ENCODE measurements at regions not wholly inside any gene's neighbourhood (a gene's known extent, or its start where the extent isn't known, plus 50 kb on each side); places are given as distances from the start of the nearest gene placed in this dataset.

DNA sequence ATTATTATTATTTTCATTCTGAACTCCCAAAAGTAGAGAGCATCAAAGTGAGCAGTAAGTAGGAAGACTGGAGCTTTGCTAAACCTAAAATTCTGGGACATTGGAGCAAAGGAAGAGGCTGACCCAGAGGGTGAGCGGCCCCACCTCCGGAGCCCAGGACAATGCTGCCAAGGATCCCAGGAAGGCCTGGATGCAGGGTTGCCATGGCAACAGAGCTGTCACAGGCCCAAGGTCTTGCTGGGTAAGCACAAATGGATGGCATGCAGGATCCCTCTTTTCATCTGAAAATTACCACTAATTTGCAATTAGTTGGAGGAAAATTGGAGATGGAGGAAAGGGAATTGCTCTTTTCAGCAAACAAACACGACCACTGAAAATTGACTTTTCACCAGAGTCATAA is 457.9 kb upstream of the CDH5 start:
- Histone ChIP-seq H3K4me3 (IDR thresholded peaks at IDR 0.05; ENCODE audit: insufficient read depth, low read depth, low read length) (no peak overlapping the region), H3K27me3 (ENCODE audit: insufficient read depth, low read depth) (no peaks in the 10 kb centered on the region), H4K20me1 (ENCODE audit: insufficient read depth) (no peaks in the 10 kb centered on the region), H3K36me3 (ENCODE audit: insufficient read depth) (no peaks in the 10 kb centered on the region), H2AFZ (ENCODE audit: low read depth) (no peak overlapping the region), H3K79me2 (ENCODE audit: insufficient read depth, low read depth) (no peaks in the 10 kb centered on the region), H3K9ac (no peak overlapping the region), H3K27ac (no peak overlapping the region), H3K4me2 (no peak overlapping the region), H3K4me1 (ENCODE audit: low read depth, poor library complexity, severe bottlenecking) (no peaks in the 10 kb centered on the region)
- TF ChIP-seq, protein P1, sequence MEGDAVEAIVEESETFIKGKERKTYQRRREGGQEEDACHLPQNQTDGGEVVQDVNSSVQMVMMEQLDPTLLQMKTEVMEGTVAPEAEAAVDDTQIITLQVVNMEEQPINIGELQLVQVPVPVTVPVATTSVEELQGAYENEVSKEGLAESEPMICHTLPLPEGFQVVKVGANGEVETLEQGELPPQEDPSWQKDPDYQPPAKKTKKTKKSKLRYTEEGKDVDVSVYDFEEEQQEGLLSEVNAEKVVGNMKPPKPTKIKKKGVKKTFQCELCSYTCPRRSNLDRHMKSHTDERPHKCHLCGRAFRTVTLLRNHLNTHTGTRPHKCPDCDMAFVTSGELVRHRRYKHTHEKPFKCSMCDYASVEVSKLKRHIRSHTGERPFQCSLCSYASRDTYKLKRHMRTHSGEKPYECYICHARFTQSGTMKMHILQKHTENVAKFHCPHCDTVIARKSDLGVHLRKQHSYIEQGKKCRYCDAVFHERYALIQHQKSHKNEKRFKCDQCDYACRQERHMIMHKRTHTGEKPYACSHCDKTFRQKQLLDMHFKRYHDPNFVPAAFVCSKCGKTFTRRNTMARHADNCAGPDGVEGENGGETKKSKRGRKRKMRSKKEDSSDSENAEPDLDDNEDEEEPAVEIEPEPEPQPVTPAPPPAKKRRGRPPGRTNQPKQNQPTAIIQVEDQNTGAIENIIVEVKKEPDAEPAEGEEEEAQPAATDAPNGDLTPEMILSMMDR (conservative IDR thresholded peaks at IDR 0.05; ENCODE audit: low read depth, low read length) = no peak

DNA sequence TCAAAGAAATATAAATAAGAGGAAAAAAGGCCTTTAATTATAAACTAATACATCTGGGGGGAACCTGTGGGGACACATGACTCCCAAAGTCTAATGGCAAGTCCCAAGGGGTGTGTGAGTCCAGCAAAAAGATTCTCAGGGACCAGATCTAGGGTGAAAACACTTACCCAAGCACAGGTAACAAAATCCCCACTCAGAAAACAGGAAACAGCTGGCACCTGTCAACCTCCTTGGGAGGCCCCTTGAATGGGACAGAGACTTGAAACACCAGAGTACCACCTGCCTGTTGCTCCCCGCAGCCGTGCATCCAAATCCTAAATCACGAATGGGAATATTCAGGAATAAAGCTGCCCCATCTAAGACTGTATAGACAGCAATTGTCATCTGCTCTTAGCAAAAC is 461.2 kb upstream of the CDH5 start:
- H2AFZ ChIP-seq (ENCODE audit: low read depth) = no peak overlapping the region
- H3K79me2 ChIP-seq (ENCODE audit: insufficient read depth, low read depth) = no peaks in the 10 kb centered on the region
- H3K4me1 ChIP-seq (ENCODE audit: low read depth, poor library complexity, severe bottlenecking) = no peaks in the 10 kb centered on the region
- H3K4me3 ChIP-seq (IDR thresholded peaks at IDR 0.05; ENCODE audit: insufficient read depth, low read depth, low read length) = no peak overlapping the region
- H3K4me2 ChIP-seq = no peak overlapping the region
- TF ChIP-seq, protein P1 (conservative IDR thresholded peaks at IDR 0.05; ENCODE audit: low read depth, low read length) = no peak
- no peak overlapping the region for H3K9ac ChIP-seq
- no peaks in the 10 kb centered on the region for H3K27me3 ChIP-seq (ENCODE audit: insufficient read depth, low read depth)
- H4K20me1 ChIP-seq (ENCODE audit: insufficient read depth) = no peaks in the 10 kb centered on the region
- no peak overlapping the region for H3K27ac ChIP-seq
- no peaks in the 10 kb centered on the region for H3K36me3 ChIP-seq (ENCODE audit: insufficient read depth)

DNA sequence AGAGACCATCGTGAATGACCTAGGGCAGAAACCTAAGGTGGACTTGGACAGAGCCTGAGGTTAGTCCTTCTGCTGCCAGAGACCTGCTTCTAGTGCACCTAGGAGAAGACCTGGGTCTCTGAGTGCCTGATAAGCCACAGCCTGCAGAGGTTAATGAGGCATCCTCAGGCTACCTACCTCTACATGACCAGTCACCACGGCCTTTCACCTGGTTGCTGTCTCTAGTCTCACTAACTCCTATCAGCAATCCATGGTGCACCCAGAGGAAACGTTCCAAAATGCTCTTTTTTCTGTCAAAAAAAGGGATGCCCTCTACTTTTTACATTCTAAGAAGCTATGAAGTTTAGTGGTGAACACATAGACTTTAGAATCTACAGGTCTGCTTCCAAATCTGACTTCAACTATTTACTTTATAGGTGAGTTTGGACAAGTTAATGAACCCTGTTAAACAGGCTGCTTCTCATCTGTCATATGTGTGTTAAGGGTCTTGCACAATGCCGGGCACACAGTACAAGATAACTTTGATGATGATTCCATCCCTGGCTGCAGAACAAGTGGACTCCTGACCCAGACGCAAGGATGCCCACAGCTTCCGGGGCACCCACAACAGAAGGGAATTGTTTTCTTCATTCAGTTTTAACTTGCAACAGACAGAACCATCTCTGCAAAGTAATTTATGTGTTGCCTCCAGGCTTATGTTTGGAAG is 469.9 kb upstream of the CDH5 start:
- TF ChIP-seq, protein P1 (conservative IDR thresholded peaks at IDR 0.05; ENCODE audit: low read depth, low read length) = no peak
- Histone ChIP-seq H4K20me1 (ENCODE audit: insufficient read depth) (no peaks in the 10 kb centered on the region), H3K4me1 (ENCODE audit: low read depth, poor library complexity, severe bottlenecking) (no peaks in the 10 kb centered on the region), H3K4me2 (no peak overlapping the region), H2AFZ (ENCODE audit: low read depth) (no peak overlapping the region), H3K79me2 (ENCODE audit: insufficient read depth, low read depth) (no peaks in the 10 kb centered on the region), H3K27me3 (ENCODE audit: insufficient read depth, low read depth) (no peaks in the 10 kb centered on the region), H3K4me3 (IDR thresholded peaks at IDR 0.05; ENCODE audit: insufficient read depth, low read depth, low read length) (no peak overlapping the region), H3K36me3 (ENCODE audit: insufficient read depth) (no peaks in the 10 kb centered on the region), H3K9ac (no peak overlapping the region), H3K27ac (no peak overlapping the region)

DNA sequence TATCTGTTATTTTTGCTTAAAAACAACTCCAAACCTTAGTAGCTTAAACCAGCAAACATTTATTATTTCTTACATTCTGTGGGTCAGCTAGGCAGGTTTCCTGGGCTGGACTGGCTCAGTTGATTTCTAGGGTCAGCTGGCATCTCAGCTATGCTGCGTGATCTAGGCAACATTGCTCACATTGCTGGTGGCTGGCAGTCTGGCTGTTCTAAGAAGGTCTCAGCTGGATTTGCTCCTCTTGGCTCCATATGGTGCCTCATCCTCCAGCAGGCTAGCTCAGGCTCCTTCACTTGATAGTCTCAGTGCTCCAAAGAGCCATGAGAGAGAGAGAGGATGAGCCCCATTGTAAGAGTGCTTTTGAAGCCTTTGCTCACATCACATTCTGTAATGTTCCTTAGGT is 470.6 kb upstream of the CDH5 start:
- H3K27me3 ChIP-seq (ENCODE audit: insufficient read depth, low read depth) = no peaks in the 10 kb centered on the region
- no peaks in the 10 kb centered on the region for H4K20me1 ChIP-seq (ENCODE audit: insufficient read depth)
- no peaks in the 10 kb centered on the region for H3K4me1 ChIP-seq (ENCODE audit: low read depth, poor library complexity, severe bottlenecking)
- no peaks in the 10 kb centered on the region for H3K79me2 ChIP-seq (ENCODE audit: insufficient read depth, low read depth)
- H3K36me3 ChIP-seq (ENCODE audit: insufficient read depth) = no peaks in the 10 kb centered on the region
- H3K27ac ChIP-seq = no peak overlapping the region
- no peak overlapping the region for H3K4me2 ChIP-seq
- no peak overlapping the region for H3K4me3 ChIP-seq (IDR thresholded peaks at IDR 0.05; ENCODE audit: insufficient read depth, low read depth, low read length)
- no peak overlapping the region for H2AFZ ChIP-seq (ENCODE audit: low read depth)
- TF ChIP-seq, protein P1 (conservative IDR thresholded peaks at IDR 0.05; ENCODE audit: low read depth, low read length) = no peak
- no peak overlapping the region for H3K9ac ChIP-seq
